GM19099 (cell line): ENCODE measurements at regions not wholly inside any gene's neighbourhood (a gene's known extent, or its start where the extent isn't known, plus 50 kb on each side); places are given as distances from the start of the nearest gene placed in this dataset.

Experiments
- POLR2A ChIP-seq: IDR thresholded peaks from 3 replicates; pipeline ENCODE4 v1.6.1; 2011; ENCODE audit warnings: low read depth; ENCODE audit not compliant: insufficient read length; ENCODE audit errors: extremely low read depth

GRCh38 chr4:81723927-81724587 is 252.3 kb upstream of the RASGEF1B start:
- TF ChIP-seq POLR2A = no peak

GRCh38 chr4:81723019-81723884 is 251.5 kb upstream of the RASGEF1B start:
- TF ChIP-seq POLR2A = no peak

- TF ChIP-seq POLR2A = no peak
Measured at GRCh38 chr4:81722290-81722851, 250.7 kb upstream of the RASGEF1B start.

- no peak for TF ChIP-seq POLR2A
Measured at GRCh38 chr4:81715757-81716156, 244.1 kb upstream of the RASGEF1B start.

GRCh38 chr4:81714291-81714690 is 242.6 kb upstream of the RASGEF1B start:
- no peak for TF ChIP-seq POLR2A

- TF ChIP-seq POLR2A = no peak
Measured at GRCh38 chr4:81712714-81713113, 241.0 kb upstream of the RASGEF1B start.

GRCh38 chr4:81704461-81704860 is 232.8 kb upstream of the RASGEF1B start:
- TF ChIP-seq POLR2A = no peak

- no peak for TF ChIP-seq POLR2A
Measured at GRCh38 chr4:81700189-81700588, 228.5 kb upstream of the RASGEF1B start.

- no peak for TF ChIP-seq POLR2A
Measured at GRCh38 chr4:81698538-81699296, 227.0 kb upstream of the RASGEF1B start.

GRCh38 chr4:81694176-81694913 is 222.6 kb upstream of the RASGEF1B start:
- TF ChIP-seq POLR2A = no peak

- no peak for TF ChIP-seq POLR2A
Measured at GRCh38 chr4:81690871-81691270, 219.2 kb upstream of the RASGEF1B start.

GRCh38 chr4:81688085-81688484 is 216.4 kb upstream of the RASGEF1B start:
- no peak for TF ChIP-seq POLR2A

GRCh38 chr4:81687471-81687870 is 215.8 kb upstream of the RASGEF1B start:
- no peak for TF ChIP-seq POLR2A

- no peak for TF ChIP-seq POLR2A
Measured at GRCh38 chr4:81685104-81685503, 213.4 kb upstream of the RASGEF1B start.

GRCh38 chr4:81684352-81684751 is 212.6 kb upstream of the RASGEF1B start:
- TF ChIP-seq POLR2A = no peak

- TF ChIP-seq POLR2A = no peak
Measured at GRCh38 chr4:81682492-81682891, 210.8 kb upstream of the RASGEF1B start.
